Right ventricle myocardium inferior (tissue), 1 donor: ENCODE measurements at regions not wholly inside any gene's neighbourhood (a gene's known extent, or its start where the extent isn't known, plus 50 kb on each side); places are given as distances from the start of the nearest gene placed in this dataset.

Source experiments
- ATAC-seq: fragments of 200-7000 bp; cut with Tn5 transposase; one replicate; pipeline ENCODE4 v1.9.1; 2020; ENCODE audit warnings: mild to moderate bottlenecking, moderate library complexity
- DNase-seq: peaks from one replicate; pipeline ENCODE4 v3.0.0; 2021; ENCODE audit errors: missing footprints
- intact Hi-C: fragments of 100-400 bp; cut with DNase I; formaldehyde crosslinking; loops from one replicate; pipeline ENCODE4 v1.11.0; 2022
- donor health status: DM: no; HTN: yes; CAD: no; lungs with severe emphysema.

- no peak for DNase-seq
- intact Hi-C loops: no loop called here
- peak; percentile 41 for ATAC-seq
Observed at GRCh38 chr10:44435196-44435595, 50.3 kb upstream of the CXCL12 start.

GRCh38 chr10:44436240-44436639 lies 51.3 kb upstream of the CXCL12 start:
- DNase-seq (no peak), ATAC-seq (no peak)
- intact Hi-C loops: no loop called here

- intact Hi-C loops: no loop called here
- ATAC-seq (peak; percentile 58), DNase-seq (no peak)
Observed at GRCh38 chr10:44437840-44438511, 53.1 kb upstream of the CXCL12 start.

- ATAC-seq (no peak), DNase-seq (no peak)
- intact Hi-C loops: no loop called here
Observed at GRCh38 chr10:44439239-44439957, 54.5 kb upstream of the CXCL12 start.

GRCh38 chr10:44439958-44440244 lies 55.0 kb upstream of the CXCL12 start:
- no peak for DNase-seq
- no peak for ATAC-seq

GRCh38 chr10:44457259-44457658 lies 72.4 kb upstream of the CXCL12 start:
- DNase-seq (no peak), ATAC-seq (no peak)
- intact Hi-C loops: no loop called here

More at GRCh38 chr10:44439958-44440244, 55.0 kb upstream of the CXCL12 start:
- intact Hi-C loops: no loop called here

GRCh38 chr10:44458671-44459413 lies 73.9 kb upstream of the CXCL12 start:
- intact Hi-C loops: no loop called here
- no peak for ATAC-seq

GRCh38 chr10:44459671-44460070 lies 74.8 kb upstream of the CXCL12 start:
- DNase-seq (no peak), ATAC-seq (no peak)
- intact Hi-C loops: no loop called here

More at GRCh38 chr10:44458671-44459413, 73.9 kb upstream of the CXCL12 start:
- no peak for DNase-seq

- ATAC-seq (no peak), DNase-seq (no peak)
- intact Hi-C loops: no loop called here
Observed at GRCh38 chr10:44460416-44460815, 75.5 kb upstream of the CXCL12 start.

GRCh38 chr10:44462338-44462914 lies 77.5 kb upstream of the CXCL12 start:
- intact Hi-C loops: no loop called here
- no peak for ATAC-seq
- no peak for DNase-seq

GRCh38 chr10:44463511-44464121 lies 78.7 kb upstream of the CXCL12 start:
- intact Hi-C loops: no loop called here
- no peak for ATAC-seq
- DNase-seq: no peak

- no peak for ATAC-seq
- intact Hi-C loops: no loop called here
Observed at GRCh38 chr10:44464503-44464902, 79.6 kb upstream of the CXCL12 start.

GRCh38 chr10:44465401-44466115 lies 80.7 kb upstream of the CXCL12 start:
- DNase-seq (no peak), ATAC-seq (no peak)
- intact Hi-C loops: no loop called here

More at GRCh38 chr10:44464503-44464902, 79.6 kb upstream of the CXCL12 start:
- DNase-seq: no peak

- DNase-seq (no peak), ATAC-seq (no peak)
- intact Hi-C loops: no loop called here
Observed at GRCh38 chr10:44466236-44466635, 81.3 kb upstream of the CXCL12 start.

GRCh38 chr10:44467090-44467489 lies 82.2 kb upstream of the CXCL12 start:
- DNase-seq (peak; percentile 56), ATAC-seq (no peak)
- intact Hi-C loops: no loop called here

- intact Hi-C loops: no loop called here
- ATAC-seq: no peak
Observed at GRCh38 chr10:44467900-44468299, 83.0 kb upstream of the CXCL12 start.

GRCh38 chr10:44468525-44468924 lies 83.6 kb upstream of the CXCL12 start:
- ATAC-seq (no peak), DNase-seq (peak; percentile 51)
- intact Hi-C loops: no loop called here

More at GRCh38 chr10:44467900-44468299, 83.0 kb upstream of the CXCL12 start:
- no peak for DNase-seq

GRCh38 chr10:44468965-44469364 lies 84.1 kb upstream of the CXCL12 start:
- intact Hi-C loops: no loop called here
- ATAC-seq (no peak), DNase-seq (peak; percentile 43)

- no peak for DNase-seq
- intact Hi-C loops: no loop called here
- no peak for ATAC-seq
Observed at GRCh38 chr10:44470784-44471183, 85.9 kb upstream of the CXCL12 start.
